Upper lobe of left lung (tissue), 6 donors: ENCODE measurements at regions not wholly inside any gene's neighbourhood (a gene's known extent, or its start where the extent isn't known, plus 50 kb on each side); places are given as distances from the start of the nearest gene placed in this dataset.

Source experiments
- ATAC-seq, 2 donors: fragments of 200-7000 bp; cut with Tn5 transposase; one replicate each; pipeline ENCODE4 v1.9.1; 2022; ENCODE audit warnings: mild to moderate bottlenecking in 2 of 2, moderate library complexity in 2 of 2; ENCODE audit not compliant: low FRiP score in 2 of 2
- DNase-seq, 2 donors: peaks; one replicate each; pipeline ENCODE4 v3.0.0-alpha.2; 2019 to 2020
- H3K27ac ChIP-seq, 4 donors: fragments of 200-600 bp; sonication (generic); one replicate each; pipeline ENCODE4 v1.5.1; 2016 to 2019
- H3K27me3 ChIP-seq, 4 donors: fragments of 200-600 bp; sonication (generic); one replicate each; pipeline ENCODE4 v1.5.1; 2017 to 2019
- H3K36me3 ChIP-seq, 4 donors: fragments of 200-600 bp; sonication (generic); one replicate each; pipeline ENCODE4 v1.5.1; 2016 to 2019
- H3K4me1 ChIP-seq, 4 donors: fragments of 200-600 bp; sonication (generic); one replicate each; pipeline ENCODE4 v1.5.1; 2018 to 2019
- H3K4me3 ChIP-seq, 4 donors: fragments of 200-600 bp; sonication (generic); one replicate each; pipeline ENCODE4 v1.5.1; 2017 to 2019; ENCODE audit warnings: mild to moderate bottlenecking in 2 of 4, moderate library complexity in 1 of 4
- H3K9me3 ChIP-seq, 4 donors: fragments of 200-600 bp; sonication (generic); one replicate each; pipeline ENCODE4 v1.5.1; 2018 to 2019
- CTCF ChIP-seq, 6 experiments: fragments of 450-650 bp in 4 of 6; fragments of 200-600 bp in 2 of 6; sonication (generic) in 2 of 6; IDR thresholded peaks; one replicate each; pipeline ENCODE4 v1.5.1; 2016 to 2019; ENCODE audit warnings: antibody characterized with exemption in 6 of 6
- EP300 ChIP-seq, 4 donors: sonication (generic); formaldehyde crosslinking; IDR thresholded peaks; one replicate each; pipeline ENCODE4 v1.5.1; 2017; ENCODE audit warnings: antibody characterized with exemption in 4 of 4, control low read depth in 2 of 4
- POLR2A ChIP-seq, 4 donors: fragments of 450-650 bp; IDR thresholded peaks; one replicate each; pipeline ENCODE4 v1.5.1; 2016 to 2017; ENCODE audit warnings: antibody characterized with exemption in 4 of 4, mild to moderate bottlenecking in 2 of 4
- POLR2AphosphoS5 ChIP-seq, 2 donors: sonication (generic); formaldehyde crosslinking; IDR thresholded peaks; one replicate each; pipeline ENCODE4 v1.5.1; 2017; ENCODE audit warnings: antibody characterized with exemption in 2 of 2
- WGBS, 2 donors: methylation state at CpG; one replicate each; pipeline ENCODE4 v1.1.5; 2017 to 2018; 5-methylcytosine and 5-hydroxymethylcytosine counted together
- donor health status: DM: no; HTN: no; CAD: no; lungs with moderate emphysema.
- donor health status: DM: no; HTN: yes; CAD: no; lungs with severe emphysema.

DNA sequence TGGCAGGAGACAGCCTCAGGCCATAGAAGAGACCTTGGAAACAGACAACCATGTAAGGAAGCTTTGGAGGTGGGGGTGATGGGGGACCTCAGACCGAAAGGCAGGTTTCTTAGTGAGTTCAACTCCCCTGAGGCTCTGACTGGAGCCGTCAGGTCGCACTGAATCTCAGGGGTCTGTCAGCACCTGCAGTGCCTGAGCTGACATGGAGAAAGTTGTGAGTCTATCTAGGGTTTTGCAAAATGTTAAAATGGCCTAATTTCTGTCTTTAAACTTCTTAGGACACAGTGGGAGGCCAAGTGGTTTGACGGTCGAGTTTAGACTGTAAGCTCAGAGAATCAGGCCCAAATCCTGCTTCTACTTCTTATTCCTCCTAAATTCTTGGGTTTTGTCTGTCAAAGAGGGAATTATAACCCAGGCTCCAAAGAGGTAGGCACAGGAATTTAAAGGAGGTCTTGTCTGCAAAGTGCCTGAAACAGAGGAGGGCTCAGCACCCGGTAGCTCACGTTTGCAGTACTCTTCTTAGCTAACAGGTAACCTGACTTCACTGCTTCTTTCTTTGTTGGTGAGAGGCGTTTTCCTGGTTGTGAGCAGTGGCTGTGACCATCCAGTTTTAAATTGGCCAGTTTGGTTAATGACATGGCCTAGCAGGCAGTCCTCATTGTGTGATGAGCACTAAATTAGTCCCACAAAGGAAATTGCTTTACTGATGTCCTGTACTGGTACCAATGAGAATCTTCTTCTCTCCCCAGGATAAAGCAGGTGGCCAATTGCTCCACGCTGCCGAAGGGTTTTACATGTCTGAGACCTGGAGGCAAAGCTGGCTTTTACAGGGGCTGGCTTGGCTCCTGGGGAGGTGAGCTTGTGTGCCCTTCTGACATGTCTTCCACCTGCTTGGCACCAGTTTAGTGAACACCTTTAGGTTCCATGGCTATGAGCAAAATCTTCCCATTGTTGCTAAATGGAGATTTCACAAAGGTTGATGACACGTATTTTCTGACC, 95.7 kb downstream of the MYCN start:
- Histone ChIP-seq H3K27ac (no peak overlapping the region), H3K36me3 (no peaks in the 10 kb centered on the region), H3K9me3 (no peaks in the 10 kb centered on the region), H3K4me3 (no peak overlapping the region), H3K4me1 (peaks cover 4 to 13% (median 9%) of the 10 kb centered on the region in 4 donors), H3K27me3 (no peaks in the 10 kb centered on the region)
- no peak for ATAC-seq
- WGBS, 2 donors: 91 to 94% methylated on average over 11 of the region's 11 CpGs
- TF ChIP-seq POLR2AphosphoS5 (IDR thresholded peaks at IDR 0.05) (no peak), POLR2A (IDR thresholded peaks at IDR 0.05) (no peak), CTCF (IDR thresholded peaks at IDR 0.05) (no peak), EP300 (IDR thresholded peaks at IDR 0.05) (no peak)
- no peak for DNase-seq

- ATAC-seq (no peak), DNase-seq (no peak)
- 86 to 87% methylated on average over 10 of the region's 10 CpGs for WGBS, 2 donors
- H3K27me3 ChIP-seq: no peaks in the 10 kb centered on the region
- H3K4me3 ChIP-seq: no peak overlapping the region
- H3K4me1 ChIP-seq: peaks cover 4 to 13% (median 9%) of the 10 kb centered on the region in 4 donors
- TF ChIP-seq POLR2A (IDR thresholded peaks at IDR 0.05): no peak
- no peak for TF ChIP-seq POLR2AphosphoS5 (IDR thresholded peaks at IDR 0.05)
- TF ChIP-seq CTCF (IDR thresholded peaks at IDR 0.05): no peak
- no peak for TF ChIP-seq EP300 (IDR thresholded peaks at IDR 0.05)
- no peak overlapping the region for H3K27ac ChIP-seq
- H3K36me3 ChIP-seq: no peaks in the 10 kb centered on the region
- H3K9me3 ChIP-seq: no peaks in the 10 kb centered on the region
Measured at GRCh38 chr2:16034975-16035746, 94.8 kb downstream of the MYCN start.

DNA sequence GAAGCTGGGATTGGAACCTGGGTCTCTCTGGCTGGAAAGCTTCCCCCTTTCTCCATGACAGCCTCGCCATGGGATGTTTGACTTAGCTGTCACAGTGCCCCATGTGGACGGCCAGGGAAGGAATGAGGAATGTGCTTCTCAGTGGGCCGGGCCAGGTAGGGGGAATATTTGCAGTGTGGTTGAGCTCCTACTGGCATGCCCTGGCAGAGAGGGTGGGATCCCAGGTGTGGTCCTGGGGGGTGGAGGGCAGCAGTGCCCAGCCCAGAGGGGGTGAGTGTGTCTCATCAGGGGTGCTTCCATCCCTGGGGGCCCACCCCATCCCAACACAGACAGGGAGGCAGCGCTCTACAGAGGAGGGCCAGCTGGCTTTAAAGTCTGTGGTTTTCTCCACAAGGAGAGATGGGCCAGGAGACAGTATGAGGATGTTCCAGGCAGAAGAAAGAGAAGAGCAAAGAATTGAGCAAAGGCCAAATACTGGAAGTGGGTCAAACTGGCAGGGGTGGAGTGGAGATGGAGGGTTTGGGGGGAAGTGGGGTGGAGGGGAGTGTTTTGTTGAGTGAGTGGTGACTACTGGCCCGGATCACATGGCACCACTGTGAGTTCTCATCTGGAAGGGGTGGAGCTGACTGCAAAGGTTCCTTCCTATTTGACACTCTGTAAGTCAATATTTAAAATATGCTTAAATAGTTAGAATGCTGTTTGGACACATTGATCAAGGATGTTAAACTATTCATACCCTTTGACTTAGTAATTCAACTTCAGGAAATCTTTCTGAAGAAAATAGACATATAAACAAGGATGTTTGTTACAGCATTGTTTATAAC, 94.0 kb downstream of the MYCN start:
- Histone ChIP-seq H3K4me1 (peaks cover 4 to 13% (median 9%) of the 10 kb centered on the region in 4 donors), H3K36me3 (no peaks in the 10 kb centered on the region), H3K27ac (no peak overlapping the region), H3K9me3 (no peaks in the 10 kb centered on the region), H3K4me3 (no peak overlapping the region), H3K27me3 (no peaks in the 10 kb centered on the region)
- DNase-seq (peak in 1 of 2 donors; percentile 8), ATAC-seq (peak in 1 of 2 donors; percentile 27)
- no peak for TF ChIP-seq POLR2A (IDR thresholded peaks at IDR 0.05)
- TF ChIP-seq EP300 (IDR thresholded peaks at IDR 0.05): no peak
- no peak for TF ChIP-seq POLR2AphosphoS5 (IDR thresholded peaks at IDR 0.05)
- TF ChIP-seq CTCF (IDR thresholded peaks at IDR 0.05): peak in 1 of 6 experiments; percentile 15
- WGBS, 2 donors: 68 to 71% methylated on average over 3 to 5 of the region's 5 CpGs

GRCh38 chr2:16033032-16033293, 92.6 kb downstream of the MYCN start:
- 97 to 100% methylated on average over 4 of the region's 4 CpGs for WGBS, 2 donors
- Histone ChIP-seq H3K36me3 (no peaks in the 10 kb centered on the region), H3K27ac (no peak overlapping the region), H3K27me3 (no peaks in the 10 kb centered on the region), H3K9me3 (no peaks in the 10 kb centered on the region), H3K4me3 (no peak overlapping the region), H3K4me1 (peaks cover 4 to 13% (median 9%) of the 10 kb centered on the region in 4 donors)
- DNase-seq (peak in 1 of 2 donors; percentile 24), ATAC-seq (no peak)
- TF ChIP-seq POLR2AphosphoS5 (IDR thresholded peaks at IDR 0.05) (no peak), POLR2A (IDR thresholded peaks at IDR 0.05) (no peak), CTCF (IDR thresholded peaks at IDR 0.05) (no peak), EP300 (IDR thresholded peaks at IDR 0.05) (no peak)
